ENCODE measurements at regions not wholly inside any gene's neighbourhood (a gene's known extent, or its start where the extent isn't known, plus 50 kb on each side); places are given as distances from the start of the nearest gene placed in this dataset.
"Not testable (repeated sequence)": the region's sequence is repeated elsewhere in the genome, so short reads cannot be mapped to it uniquely, and the experiment has no call there.

DNA sequence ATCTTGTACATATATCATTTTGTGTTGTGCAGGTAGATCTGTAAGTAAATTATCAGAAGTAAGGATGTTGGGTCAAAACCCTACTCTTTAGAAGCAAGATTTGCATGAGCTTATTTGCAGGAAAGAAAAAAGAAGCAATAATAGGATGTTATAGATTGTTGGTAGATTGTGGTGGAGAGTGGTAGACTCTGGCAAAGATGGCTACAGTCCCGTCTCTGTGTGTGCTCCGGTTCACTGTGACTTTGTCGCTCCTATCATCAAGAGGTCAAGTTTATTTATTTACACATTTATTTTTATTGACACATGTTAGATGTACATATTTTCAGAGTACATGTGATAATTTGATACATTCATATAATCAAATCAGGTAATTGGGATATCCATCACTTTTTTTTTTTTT is 81.0 kb upstream of the NDUFV2 start:
- DNase-seq, result no peak

DNA sequence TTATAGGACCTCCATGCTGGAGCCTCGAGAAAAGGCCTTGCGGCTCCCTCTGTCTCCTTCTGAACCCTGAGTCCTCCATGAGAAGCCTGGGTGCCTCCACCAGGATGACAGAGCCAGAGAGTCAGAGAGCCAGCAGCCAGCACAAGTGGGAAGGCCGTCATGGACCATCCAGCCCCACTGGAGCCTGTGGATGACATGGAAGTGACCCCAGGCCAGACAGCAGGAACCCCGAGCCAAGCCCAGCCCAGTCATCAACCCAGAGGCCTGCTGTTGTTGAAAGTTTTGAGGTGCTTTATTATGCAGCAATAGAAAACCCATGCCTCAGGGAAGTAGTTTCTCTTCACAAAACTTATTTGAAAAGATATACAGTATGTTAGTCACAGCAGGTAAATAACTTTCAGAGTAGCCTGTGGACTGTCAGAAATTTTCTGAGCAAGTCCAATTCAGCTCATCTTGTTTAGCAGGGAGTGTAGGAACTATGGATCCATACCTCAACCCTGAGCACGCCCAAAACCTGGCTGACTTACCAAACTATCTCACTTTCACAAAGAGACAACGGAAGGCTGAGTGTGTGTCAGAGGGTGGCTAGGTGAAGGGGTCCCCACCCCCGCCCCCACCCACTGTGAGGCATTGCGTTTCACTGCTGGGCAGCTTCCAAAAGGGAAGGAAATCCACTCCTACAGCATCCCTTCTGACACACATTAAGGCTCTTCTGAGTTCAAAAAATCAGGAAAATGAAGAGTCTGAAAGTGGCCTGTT is 79.9 kb upstream of the NDUFV2 start:
- DNase-seq, result no peak

DNA sequence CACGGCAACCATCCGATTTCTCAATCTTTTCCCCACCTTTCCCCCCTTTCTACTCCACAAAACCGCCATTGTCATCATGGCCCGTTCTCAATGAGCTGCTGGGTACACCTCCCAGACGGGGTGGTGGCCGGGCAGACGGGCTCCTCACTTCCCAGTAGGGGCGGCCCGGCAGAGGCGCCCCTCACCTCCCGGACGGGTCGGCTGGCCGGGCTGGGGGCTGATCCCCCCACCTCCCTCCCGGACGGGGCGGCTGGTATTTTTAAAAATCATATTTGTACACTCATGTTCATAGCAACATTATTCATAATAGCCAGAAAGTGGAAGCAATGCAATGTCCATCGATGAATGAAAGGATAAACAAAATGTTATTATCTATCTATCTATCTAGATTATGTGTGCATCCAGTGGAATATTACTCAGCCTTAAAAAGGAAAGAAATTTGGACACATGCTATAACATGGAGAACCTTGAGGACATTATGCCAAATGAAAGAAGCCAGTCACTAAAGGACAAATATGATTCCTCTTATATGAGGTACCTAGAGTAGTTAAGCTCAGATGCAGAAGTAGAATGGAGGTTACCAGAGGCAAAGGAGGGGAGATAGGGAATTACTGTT is 78.4 kb upstream of the NDUFV2 start:
- not testable (repeated sequence) for DNase-seq

DNA sequence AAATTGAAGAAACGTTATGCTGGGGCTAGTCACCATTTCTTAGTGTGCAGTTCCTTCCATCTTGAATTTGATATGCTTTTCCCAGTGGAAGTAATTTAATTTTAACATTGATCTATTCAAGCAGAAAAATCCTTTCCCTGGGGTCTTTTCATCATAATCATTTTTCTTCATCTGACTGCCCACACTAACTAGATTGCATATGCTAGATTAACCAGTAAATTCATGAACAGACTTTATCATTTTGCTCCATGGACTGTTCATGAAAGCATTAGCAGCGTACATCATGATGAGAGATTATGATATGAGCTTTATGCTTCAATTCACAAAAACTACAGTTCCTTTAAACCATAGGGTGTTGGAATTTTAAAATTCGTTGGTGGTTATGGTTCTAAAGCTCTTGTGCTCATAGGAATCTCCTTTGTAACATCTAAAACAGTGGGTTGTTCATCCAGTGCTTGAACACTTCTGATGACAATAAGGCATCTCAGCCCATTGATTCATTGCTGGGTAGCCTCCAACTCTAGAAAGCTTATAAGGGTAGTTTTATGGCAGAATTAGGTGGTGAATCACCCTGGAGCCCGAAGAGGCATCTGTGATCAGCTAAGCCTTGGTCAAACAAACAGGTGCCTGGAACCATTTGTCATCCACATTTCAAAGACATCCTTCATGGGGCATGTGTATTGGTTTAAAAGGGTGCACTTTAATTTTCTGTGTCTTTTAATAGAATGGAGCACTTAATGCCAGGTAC is 77.2 kb upstream of the NDUFV2 start:
- DNase-seq, result no peak

DNA sequence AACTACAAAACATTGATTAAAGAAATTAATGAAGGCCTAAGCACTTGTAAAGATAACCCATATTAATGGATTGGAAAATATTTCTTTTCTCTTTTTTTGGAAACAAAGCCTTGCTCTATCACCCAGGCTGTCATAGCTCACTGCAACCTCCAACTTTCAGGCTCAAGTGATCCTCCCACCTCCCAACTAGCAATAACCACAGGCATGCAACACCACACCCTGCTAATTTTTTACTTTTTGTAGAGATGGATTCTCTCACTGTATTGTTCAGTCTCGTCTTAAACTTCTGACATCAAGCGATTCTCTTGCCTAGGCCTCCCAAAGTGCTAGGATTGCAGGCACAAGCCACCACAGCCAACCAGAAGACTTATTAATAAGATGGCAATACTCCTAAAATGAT is 73.4 kb upstream of the NDUFV2 start:
- DNase-seq, result no peak

DNA sequence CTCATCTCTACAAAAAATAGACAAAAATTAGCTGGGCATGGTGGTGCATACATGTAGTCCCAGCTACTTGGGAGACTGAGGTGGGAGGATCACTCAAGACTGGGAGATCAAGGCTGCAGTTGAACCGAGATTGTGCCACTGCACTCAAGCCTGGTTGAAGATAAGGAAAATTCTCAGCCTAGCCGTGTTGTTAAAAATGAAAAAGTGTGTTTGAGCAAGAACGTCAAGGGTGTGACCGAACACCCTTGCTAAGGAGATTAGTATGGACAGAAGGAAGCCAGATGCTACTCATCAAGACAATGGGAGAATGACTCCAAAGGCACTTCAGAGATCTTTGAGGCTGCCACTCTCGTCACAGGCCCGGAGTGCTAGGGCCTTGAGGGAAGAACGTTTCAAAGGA is 70.0 kb upstream of the NDUFV2 start:
- no peak for DNase-seq

DNA sequence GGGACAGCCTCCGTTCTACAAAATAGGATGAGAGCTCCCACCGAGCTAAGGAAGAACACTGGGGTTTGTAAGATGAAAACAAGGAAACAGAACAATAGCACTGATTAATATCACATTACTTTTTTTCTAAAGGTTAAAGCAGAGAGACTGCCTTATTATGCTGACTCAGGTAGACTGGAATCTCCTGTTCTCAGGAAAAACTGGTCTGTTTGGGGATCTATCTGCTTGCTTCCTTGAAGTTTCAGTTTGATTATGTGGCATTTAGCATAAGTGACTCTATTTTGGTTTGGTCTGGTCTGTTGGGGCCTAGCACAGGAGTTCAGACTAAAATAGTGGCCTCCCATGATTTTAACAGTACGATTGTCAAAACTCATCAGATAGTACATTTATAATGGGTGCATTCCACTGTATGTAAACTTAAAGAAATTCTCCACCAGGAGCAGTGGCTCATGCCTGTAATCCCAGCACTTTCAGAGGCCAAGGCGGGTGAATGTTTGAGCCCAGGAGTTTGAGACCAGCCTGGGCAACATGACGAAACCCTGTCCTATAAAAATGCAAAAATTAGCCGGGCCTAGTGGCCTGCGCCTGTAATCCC is 64.1 kb upstream of the NDUFV2 start:
- no peak for DNase-seq

DNA sequence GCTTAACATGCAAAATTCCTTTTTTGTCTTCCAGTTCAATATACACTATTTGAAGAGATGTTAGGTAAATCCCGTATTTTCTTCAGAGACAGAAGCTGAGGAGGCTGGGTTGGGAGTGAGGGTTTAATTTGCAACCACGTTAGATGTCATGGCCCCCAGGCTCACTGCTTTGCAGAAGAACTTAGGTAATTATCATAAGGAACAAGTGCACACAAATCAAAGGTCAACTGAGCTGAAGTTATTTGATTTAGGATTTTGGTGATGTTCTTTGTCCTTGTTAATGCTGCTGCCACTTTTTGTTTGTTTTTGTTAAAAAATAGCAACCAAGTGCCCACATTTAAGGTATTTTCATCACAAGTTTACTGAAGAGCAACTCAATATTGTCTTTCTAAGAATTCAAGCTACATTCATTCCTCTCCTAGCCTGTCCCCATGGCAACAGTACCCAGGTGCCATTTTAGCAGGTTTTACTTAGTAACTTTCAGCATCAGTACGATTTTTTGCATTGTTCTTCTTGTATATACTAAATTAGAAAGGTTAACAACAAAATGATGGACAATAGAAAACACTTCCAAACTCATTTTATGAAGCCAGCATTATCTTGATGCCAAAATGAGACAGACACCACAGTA is 62.9 kb upstream of the NDUFV2 start:
- no peak for DNase-seq

DNA sequence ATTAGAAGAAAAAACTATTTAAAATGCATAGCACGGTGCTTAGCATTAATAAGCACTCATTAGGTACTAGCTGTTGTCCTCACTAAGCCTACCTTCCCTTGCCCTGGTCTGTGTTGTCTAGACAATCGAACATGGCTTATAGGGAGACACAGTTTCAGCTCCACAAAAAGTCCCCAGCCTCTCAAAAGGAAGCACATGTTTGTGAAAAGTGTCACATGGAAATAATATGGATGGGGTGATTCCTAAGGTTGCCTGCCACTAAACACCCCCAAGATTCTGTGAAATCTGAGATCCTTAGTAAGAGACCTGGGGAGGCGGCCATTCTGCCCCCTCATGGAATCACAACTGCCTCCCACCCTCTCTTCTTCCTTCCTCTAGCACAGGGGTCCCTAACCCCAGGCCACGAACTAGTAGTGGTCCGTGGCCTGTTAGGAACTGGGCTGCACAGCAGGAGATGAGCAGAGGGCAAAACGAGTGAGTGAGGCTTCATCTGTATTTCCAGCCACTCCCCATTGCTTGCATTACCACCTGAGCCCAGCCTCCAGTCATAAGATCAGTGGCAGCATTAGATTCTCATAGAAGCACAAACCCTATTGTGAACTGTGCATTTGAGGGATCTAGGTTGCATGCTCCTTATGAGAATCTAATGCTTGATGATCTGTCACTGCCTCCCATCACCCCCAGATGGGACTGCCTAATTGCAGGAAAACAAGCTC is 59.6 kb upstream of the NDUFV2 start:
- DNase-seq, result no peak

DNA sequence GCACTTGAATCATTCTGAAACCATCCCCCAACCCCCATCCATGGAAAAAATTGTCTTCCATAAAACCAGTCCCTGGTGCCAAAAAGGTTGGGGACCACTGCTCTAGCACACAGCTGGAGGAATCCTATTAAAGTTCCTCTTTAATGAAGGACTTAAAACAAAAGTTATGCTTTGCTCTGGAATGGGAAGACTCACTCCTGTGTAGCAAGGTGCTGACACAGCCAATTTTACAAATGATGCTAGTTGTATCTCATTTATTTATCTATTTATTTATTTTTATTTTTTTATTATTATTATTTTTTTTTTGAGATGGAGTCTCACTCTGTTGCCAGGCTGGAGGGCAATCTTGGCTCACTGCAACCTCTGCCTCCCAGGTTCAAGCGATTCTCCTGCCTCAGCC is 58.9 kb upstream of the NDUFV2 start:
- no peak for DNase-seq

DNA sequence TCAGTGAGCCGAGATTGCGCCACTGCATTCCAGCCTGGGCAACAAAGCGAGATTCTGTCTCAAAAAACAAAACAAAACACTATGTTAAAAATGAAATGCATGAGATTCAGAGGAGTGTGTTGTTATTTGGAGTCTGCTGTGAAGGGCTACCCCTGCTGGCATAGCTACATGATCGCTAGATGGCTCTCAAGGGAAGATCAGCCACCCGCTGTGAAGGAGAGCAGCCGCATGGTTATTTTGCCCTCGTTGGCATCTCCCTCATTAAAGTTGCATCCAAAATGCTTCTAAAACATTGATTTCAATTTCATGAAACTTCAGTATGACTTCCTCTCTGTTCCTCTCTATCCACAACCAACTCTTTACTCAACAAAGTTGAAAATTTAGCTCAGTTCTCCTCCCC is 54.8 kb upstream of the NDUFV2 start:
- no peak for DNase-seq

DNA sequence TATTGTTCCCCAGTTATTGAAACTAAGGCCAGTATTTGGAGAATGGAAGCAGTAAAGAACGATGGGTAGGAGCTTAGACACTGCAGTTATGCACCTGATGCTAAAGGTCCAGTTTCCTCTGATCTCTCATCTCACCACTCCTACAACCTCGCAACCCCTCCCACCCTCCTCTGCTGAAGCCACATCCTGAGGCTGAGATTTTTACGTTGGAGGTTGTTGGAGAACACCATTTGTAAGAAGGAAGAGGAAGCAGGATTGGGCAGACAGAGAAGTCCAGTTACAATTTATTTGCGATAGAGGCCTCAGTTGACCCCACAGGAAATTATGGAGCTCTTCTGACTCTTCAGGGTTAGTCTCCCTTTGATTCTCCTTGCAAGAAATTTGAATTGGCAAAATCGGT is 54.3 kb upstream of the NDUFV2 start:
- DNase-seq, result no peak

DNA sequence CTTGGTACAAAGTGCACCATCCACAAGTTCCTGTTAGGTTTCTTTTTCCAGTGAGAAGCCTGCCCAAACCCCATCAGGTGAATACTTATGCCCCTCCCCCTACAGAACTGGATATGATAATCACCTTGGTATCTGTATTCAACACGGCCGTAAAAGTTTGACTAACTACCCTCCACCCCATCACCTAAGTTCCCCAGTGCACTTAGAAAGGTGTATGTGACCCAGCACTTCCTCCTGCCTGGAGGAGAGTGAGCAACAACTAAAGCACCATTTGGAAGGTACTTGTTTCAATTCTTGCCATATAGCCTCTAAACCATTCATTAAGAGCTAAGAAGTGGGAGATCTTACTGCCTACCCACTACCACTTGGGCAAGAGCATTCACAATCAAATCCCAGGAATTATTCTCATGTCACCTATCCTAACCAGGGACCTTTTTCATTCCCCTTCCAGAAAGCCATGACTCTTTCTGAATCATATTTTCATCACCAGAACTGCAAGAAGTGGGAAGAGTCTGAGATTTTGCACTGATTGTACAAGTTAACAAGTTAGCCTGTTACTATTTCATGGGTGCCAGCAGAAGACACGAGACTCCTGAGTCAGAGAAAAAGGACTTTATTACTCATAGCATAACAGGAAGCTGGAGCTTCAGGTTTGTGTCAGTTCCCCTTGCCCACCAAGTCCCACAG is 53.5 kb upstream of the NDUFV2 start:
- DNase-seq, result no peak

DNA sequence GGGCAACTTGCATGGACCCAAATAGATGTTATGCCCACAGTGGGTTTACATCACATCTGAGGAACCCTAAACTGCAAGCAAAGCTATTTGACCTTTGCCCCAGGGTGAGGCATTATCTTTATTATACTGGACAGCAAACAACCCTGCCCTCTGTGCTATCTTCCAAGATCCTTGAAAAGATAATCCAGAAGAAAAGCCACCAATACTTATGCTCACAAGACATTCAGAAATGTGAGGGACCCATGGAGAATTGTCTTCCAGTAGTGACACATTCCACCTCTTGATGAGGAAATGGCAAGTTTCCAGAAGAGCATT is 53.0 kb upstream of the NDUFV2 start:
- DNase-seq, result no peak

DNA sequence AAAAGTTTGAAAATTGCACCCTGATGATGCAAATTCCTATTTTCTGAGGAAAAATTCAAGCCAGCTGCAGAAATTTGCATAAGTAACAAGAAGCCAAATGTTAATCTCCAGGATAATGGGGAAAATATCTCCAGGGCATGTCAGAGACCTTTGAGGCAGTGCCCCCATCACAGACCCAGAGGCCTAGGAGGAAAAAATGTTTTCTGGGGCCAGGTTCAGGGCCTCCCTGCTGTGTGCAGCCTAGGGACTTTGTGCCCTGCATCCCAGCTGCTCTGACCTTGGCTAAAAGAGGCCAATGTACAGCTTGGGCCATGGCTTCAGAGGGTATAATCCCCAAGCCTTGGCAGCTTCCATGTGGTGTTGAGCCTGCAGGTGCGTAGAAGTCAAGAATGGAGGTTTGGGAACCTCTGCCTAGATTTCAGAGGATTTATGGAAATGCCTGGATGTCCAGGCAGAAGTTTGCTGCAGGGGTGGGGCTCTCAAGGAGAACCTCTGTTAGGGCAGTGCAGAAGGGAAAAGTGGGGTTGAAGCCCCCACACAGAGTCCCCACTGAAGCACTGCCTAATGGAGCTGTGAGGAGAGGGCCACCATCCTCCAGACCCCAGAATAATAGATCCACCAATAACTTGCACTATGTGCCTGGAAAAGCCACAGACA is 51.7 kb upstream of the NDUFV2 start:
- DNase-seq, result not testable (repeated sequence)
